CD14-positive monocyte (primary cell): ENCODE measurements at regions not wholly inside any gene's neighbourhood (a gene's known extent, or its start where the extent isn't known, plus 50 kb on each side); places are given as distances from the start of the nearest gene placed in this dataset.
"Not testable (repeated sequence)": the region's sequence is repeated elsewhere in the genome, so short reads cannot be mapped to it uniquely, and the experiment has no call there.

ENCODE experiments used
- DNase-seq, 3 donors: peaks; one replicate each; pipeline ENCODE4 v3.0.0-alpha.2; 2011 to 2022
- H2AFZ ChIP-seq: 2 replicates; pipeline ENCODE4 v1.6.0; 2012; ENCODE audit warnings: mild to moderate bottlenecking, low read depth, low read length, inconsistent platforms; ENCODE audit not compliant: insufficient read depth, poor library complexity, severe bottlenecking
- H3K27ac ChIP-seq, 2 donors: 1 replicate in 1 of 2; 2 replicates in 1 of 2; pipeline ENCODE4 v1.5.1; 2012 to 2013; ENCODE audit warnings: low read length in 2 of 2, control low read depth in 1 of 2, inconsistent platforms in 1 of 2, low read depth in 1 of 2, mild to moderate bottlenecking in 1 of 2
- H3K27me3 ChIP-seq, 2 donors: one replicate each; pipeline versions ENCODE4 v1.6.0 to v1.6.1; 2011 to 2013; ENCODE audit warnings: low read length in 2 of 2; ENCODE audit not compliant: control insufficient read depth in 2 of 2, insufficient read depth in 2 of 2
- H3K36me3 ChIP-seq, 2 donors: replicated peaks in 1 of 2; 1 replicate in 1 of 2; 2 replicates in 1 of 2; pipeline versions ENCODE4 v1.5.1 to v1.6.1; 2012 to 2013; ENCODE audit warnings: low read length in 2 of 2, control low read depth in 1 of 2, inconsistent platforms in 1 of 2, mild to moderate bottlenecking in 1 of 2; ENCODE audit not compliant: insufficient read depth in 2 of 2, control insufficient read depth in 1 of 2
- H3K4me1 ChIP-seq, 2 donors: 1 replicate in 1 of 2; 2 replicates in 1 of 2; pipeline versions ENCODE4 v1.5.1 to v1.6.1; 2012 to 2013; ENCODE audit warnings: low read length in 2 of 2, control low read depth in 1 of 2, inconsistent platforms in 1 of 2, mild to moderate bottlenecking in 1 of 2, moderate library complexity in 1 of 2; ENCODE audit not compliant: insufficient read depth in 2 of 2, control insufficient read depth in 1 of 2
- H3K4me2 ChIP-seq: replicated peaks from 2 replicates; pipeline ENCODE3; 2012; ENCODE audit warnings: low read length, moderate library complexity, mild to moderate bottlenecking; ENCODE audit not compliant: poor library complexity, severe bottlenecking; ENCODE audit errors: extremely low read depth
- H3K4me3 ChIP-seq, 3 experiments: fragments of 200-600 bp in 1 of 3; sonication (generic) in 1 of 3; replicated peaks in 1 of 3; 1 replicate in 2 of 3; 2 replicates in 1 of 3; pipeline ENCODE4 v1.5.1; 2011 to 2013; ENCODE audit warnings: low read length in 3 of 3, mild to moderate bottlenecking in 3 of 3, control low read depth in 2 of 3, low read depth in 2 of 3, inconsistent platforms in 1 of 3, moderate library complexity in 1 of 3
- H3K79me2 ChIP-seq: 2 replicates; pipeline ENCODE4 v1.6.0; 2012; ENCODE audit warnings: mild to moderate bottlenecking, control low read depth, inconsistent platforms, low read length, moderate library complexity; ENCODE audit not compliant: insufficient read depth
- H3K9ac ChIP-seq: 2 replicates; pipeline ENCODE4 v1.6.0; 2017; ENCODE audit warnings: low read length, mild to moderate bottlenecking; ENCODE audit not compliant: insufficient read depth, poor library complexity, severe bottlenecking
- H3K9me3 ChIP-seq, 2 donors: replicated peaks in 1 of 2; 1 replicate in 1 of 2; 2 replicates in 1 of 2; pipeline versions ENCODE4 v1.5.1 to v1.6.1; 2012 to 2013; ENCODE audit warnings: low read length in 2 of 2, control low read depth in 1 of 2; ENCODE audit not compliant: control insufficient read depth in 1 of 2, insufficient read depth in 1 of 2
- H4K20me1 ChIP-seq: 2 replicates; pipeline ENCODE4 v1.6.0; 2012; ENCODE audit warnings: mild to moderate bottlenecking, low read length, control low read depth, moderate library complexity; ENCODE audit not compliant: insufficient read depth
- H3K27ac Mint-ChIP-seq, 7 donors: one replicate each; pipeline ENCODE4 v1.8.0; 2020; ENCODE audit warnings: mild to moderate bottlenecking in 7 of 7, mixed read lengths in 7 of 7, moderate library complexity in 6 of 7, inconsistent platforms in 2 of 7
- H3K27me3 Mint-ChIP-seq, 3 donors: one replicate each; pipeline ENCODE4 v1.8.0; 2021 to 2022; ENCODE audit warnings: low read depth in 3 of 3, mild to moderate bottlenecking in 3 of 3, mixed read lengths in 3 of 3, moderate library complexity in 3 of 3, inconsistent platforms in 1 of 3
- H3K36me3 Mint-ChIP-seq, 2 donors: one replicate each; pipeline ENCODE4 v1.8.0; 2020; ENCODE audit warnings: mixed read lengths in 2 of 2, inconsistent platforms in 1 of 2, mild to moderate bottlenecking in 1 of 2
- H3K4me1 Mint-ChIP-seq: one replicate; pipeline ENCODE4 v1.8.0; 2020; ENCODE audit warnings: mild to moderate bottlenecking, mixed read lengths
- H3K4me3 Mint-ChIP-seq, 2 donors: one replicate each; pipeline ENCODE4 v1.8.0; 2020; ENCODE audit warnings: mild to moderate bottlenecking in 2 of 2, mixed read lengths in 2 of 2, moderate library complexity in 1 of 2
- H3K9me3 Mint-ChIP-seq, 7 donors: one replicate each; pipeline ENCODE4 v1.8.0; 2020 to 2022; ENCODE audit warnings: mixed read lengths in 7 of 7, mild to moderate bottlenecking in 6 of 7, moderate library complexity in 6 of 7, inconsistent platforms in 2 of 7
- WGBS: methylation state at CpG from one replicate; pipeline ENCODE4 v1.1.5; 2013; ENCODE audit warnings: missing lambda C conversion rate; ENCODE audit not compliant: insufficient coverage; 5-methylcytosine and 5-hydroxymethylcytosine counted together
- intact Hi-C, 2 donors: fragments of 100-400 bp; cut with micrococcal nuclease; formaldehyde crosslinking; loops; one replicate each; pipeline versions ENCODE4 v1.15.0 to v1.15.1; 2023
- TF ChIP-seq, protein P1 (sequence below): fragments of 200-600 bp; IDR thresholded peaks from one replicate; pipeline ENCODE4 v1.8.0; 2022; ENCODE audit warnings: antibody characterized with exemption, mild to moderate bottlenecking

DNA sequence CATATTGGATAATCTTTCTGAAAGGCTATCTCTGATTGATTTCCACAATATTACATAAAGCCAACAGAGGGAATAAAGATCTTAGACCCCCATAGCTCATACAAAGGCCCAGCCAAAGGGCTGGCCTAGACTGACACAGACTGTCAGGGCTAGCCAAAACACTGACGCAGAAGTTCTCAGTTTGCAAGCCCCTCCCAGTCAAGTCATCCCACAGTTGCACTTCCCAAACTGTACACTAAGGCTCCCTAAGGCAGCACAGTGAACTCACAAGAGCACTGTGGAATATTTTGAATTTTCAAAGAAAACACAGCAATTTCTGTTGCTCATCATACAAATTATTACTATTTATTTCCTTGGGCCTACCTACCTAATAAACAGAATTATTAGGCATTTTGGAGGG is 244.9 kb downstream of the SP3 start:
- H3K9ac ChIP-seq, result no peak overlapping the region
- intact Hi-C loops, result no loop called here
- no peaks in the 10 kb centered on the region for H3K4me1 ChIP-seq
- no peaks in the 10 kb centered on the region for H4K20me1 ChIP-seq
- H3K27me3 Mint-ChIP-seq, result peaks cover 8 to 29% (median 11%) of the 10 kb centered on the region in 3 donors
- no peak for DNase-seq
- H3K36me3 ChIP-seq, result no peaks in the 10 kb centered on the region
- no peaks in the 10 kb centered on the region for H3K36me3 Mint-ChIP-seq
- H3K9me3 ChIP-seq, result no peaks in the 10 kb centered on the region
- H2AFZ ChIP-seq, result no peak overlapping the region
- H3K27ac Mint-ChIP-seq, result no peak overlapping the region
- TF ChIP-seq, protein P1, sequence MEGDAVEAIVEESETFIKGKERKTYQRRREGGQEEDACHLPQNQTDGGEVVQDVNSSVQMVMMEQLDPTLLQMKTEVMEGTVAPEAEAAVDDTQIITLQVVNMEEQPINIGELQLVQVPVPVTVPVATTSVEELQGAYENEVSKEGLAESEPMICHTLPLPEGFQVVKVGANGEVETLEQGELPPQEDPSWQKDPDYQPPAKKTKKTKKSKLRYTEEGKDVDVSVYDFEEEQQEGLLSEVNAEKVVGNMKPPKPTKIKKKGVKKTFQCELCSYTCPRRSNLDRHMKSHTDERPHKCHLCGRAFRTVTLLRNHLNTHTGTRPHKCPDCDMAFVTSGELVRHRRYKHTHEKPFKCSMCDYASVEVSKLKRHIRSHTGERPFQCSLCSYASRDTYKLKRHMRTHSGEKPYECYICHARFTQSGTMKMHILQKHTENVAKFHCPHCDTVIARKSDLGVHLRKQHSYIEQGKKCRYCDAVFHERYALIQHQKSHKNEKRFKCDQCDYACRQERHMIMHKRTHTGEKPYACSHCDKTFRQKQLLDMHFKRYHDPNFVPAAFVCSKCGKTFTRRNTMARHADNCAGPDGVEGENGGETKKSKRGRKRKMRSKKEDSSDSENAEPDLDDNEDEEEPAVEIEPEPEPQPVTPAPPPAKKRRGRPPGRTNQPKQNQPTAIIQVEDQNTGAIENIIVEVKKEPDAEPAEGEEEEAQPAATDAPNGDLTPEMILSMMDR, result no peak
- H3K4me3 Mint-ChIP-seq, result no peak overlapping the region
- H3K27ac ChIP-seq, result no peak overlapping the region
- H3K4me1 Mint-ChIP-seq, result no peaks in the 10 kb centered on the region
- no peak overlapping the region for H3K4me2 ChIP-seq
- H3K4me3 ChIP-seq, result no peak overlapping the region
- 67% methylated on average over 1 of the region's 1 CpG for WGBS
- peaks cover 0 to 2% (median 0%) of the 10 kb centered on the region in 7 donors for H3K9me3 Mint-ChIP-seq
- no peaks in the 10 kb centered on the region for H3K79me2 ChIP-seq
- peaks cover 2 to 3% of the 10 kb centered on the region in 2 donors for H3K27me3 ChIP-seq

GRCh38 chr2:173734797-173735196 is 230.4 kb downstream of the SP3 start:
- Histone ChIP-seq H3K4me2 (no peak overlapping the region), H4K20me1 (no peaks in the 10 kb centered on the region), H3K79me2 (no peaks in the 10 kb centered on the region), H3K27me3 (peaks cover 0 to 3% of the 10 kb centered on the region in 2 donors), H2AFZ (no peak overlapping the region), H3K36me3 (no peaks in the 10 kb centered on the region), H3K9ac (no peak overlapping the region), H3K9me3 (peaks cover 0 to 3% of the 10 kb centered on the region in 2 donors), H3K4me3 (no peak overlapping the region), H3K27ac (no peak overlapping the region), H3K4me1 (no peaks in the 10 kb centered on the region)
- Mint-ChIP-seq H3K27me3 (peaks cover 0 to 10% (median 8%) of the 10 kb centered on the region in 3 donors), H3K9me3 (peaks cover 9 to 17% (median 11%) of the 10 kb centered on the region in 7 donors), H3K4me1 (no peaks in the 10 kb centered on the region), H3K27ac (no peak overlapping the region), H3K36me3 (peaks cover 0 to 3% of the 10 kb centered on the region in 2 donors), H3K4me3 (no peak overlapping the region)
- TF ChIP-seq, protein P1, result no peak
- WGBS, result no CpG with 5 or more reads among the region's 4 CpGs
- intact Hi-C loops, result no loop called here
- DNase-seq, result no peak

DNA sequence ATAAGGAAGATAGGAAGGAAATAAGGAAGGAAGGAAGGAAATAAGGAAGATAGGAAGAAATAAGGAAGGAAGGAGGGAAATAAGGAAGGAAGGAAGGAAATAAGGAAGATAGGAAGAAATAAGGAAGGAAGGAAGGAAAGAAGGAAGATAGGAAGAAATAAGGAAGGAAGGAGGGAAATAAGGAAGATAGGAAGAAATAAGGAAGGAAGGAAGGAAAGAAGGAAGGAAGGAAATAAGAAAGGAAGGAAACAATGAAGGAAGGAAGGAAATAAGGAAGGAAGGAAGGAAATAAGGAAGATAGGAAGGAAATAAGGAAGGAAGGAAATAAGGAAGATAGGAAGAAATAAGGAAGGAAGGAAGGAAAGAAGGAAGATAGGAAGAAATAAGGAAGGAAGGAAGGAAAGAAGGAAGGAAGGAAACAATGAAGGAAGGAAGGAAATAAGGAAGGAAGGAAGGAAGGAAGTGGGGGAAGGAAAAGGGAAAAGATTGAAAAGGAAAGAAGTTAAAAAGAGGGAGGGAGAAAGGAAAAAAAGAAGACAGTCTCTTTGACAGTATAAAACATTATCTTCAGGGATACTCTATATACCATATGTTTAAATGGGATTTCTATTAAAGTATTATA is 227.1 kb downstream of the SP3 start:
- H3K4me1 ChIP-seq, H3K36me3 Mint-ChIP-seq, H3K9ac ChIP-seq, DNase-seq, H3K9me3 ChIP-seq, H3K4me3 Mint-ChIP-seq, H3K27me3 ChIP-seq, H3K4me3 ChIP-seq, H4K20me1 ChIP-seq, H3K4me1 Mint-ChIP-seq, H3K36me3 ChIP-seq, H3K4me2 ChIP-seq, H3K79me2 ChIP-seq, H3K27ac ChIP-seq, H2AFZ ChIP-seq, intact Hi-C loops: not testable (repeated sequence)
- Mint-ChIP-seq H3K27me3 (peaks cover 2 to 13% (median 13%) of the 10 kb centered on the region in 3 donors), H3K9me3 (peaks cover 4 to 17% (median 11%) of the 10 kb centered on the region in 7 donors), H3K27ac (peak overlapping the region in 2 of 7 donors; percentile 32 to 53)
